AG04449 (cell line): ENCODE measurements at regions not wholly inside any gene's neighbourhood (a gene's known extent, or its start where the extent isn't known, plus 50 kb on each side); places are given as distances from the start of the nearest gene placed in this dataset.

Experiments used
- CTCF ChIA-PET: fragments of 350-600 bp; formaldehyde crosslinking; extraction: SDS; loops from one replicate; lab custom pipeline; 2021; ENCODE audit warnings: antibody characterized with exemption; lab: Yijun Ruan, JAX
- POLR2A ChIA-PET: fragments of 400-600, 350-600 bp; formaldehyde crosslinking; extraction: SDS; loops from one replicate; lab custom pipeline; 2020; ENCODE audit warnings: antibody characterized with exemption, inconsistent platforms; lab: Yijun Ruan, JAX
- DNase-seq: peaks from one replicate; pipeline ENCODE4 v3.0.0-alpha.2; 2010; ENCODE audit warnings: low read depth, low spot score
- H3K4me3 ChIP-seq: 2 replicates; pipeline ENCODE4 v1.5.1; 2011; ENCODE audit warnings: low read depth, mild to moderate bottlenecking, control low read depth, low read length
- TF ChIP-seq, protein P1 (sequence below): IDR thresholded peaks from one replicate; pipeline ENCODE4 v1.5.1; 2011; ENCODE audit warnings: mild to moderate bottlenecking, moderate library complexity, low read length, control low read depth, inconsistent platforms; ENCODE audit not compliant: insufficient read depth; ENCODE audit errors: missing control alignments

DNA sequence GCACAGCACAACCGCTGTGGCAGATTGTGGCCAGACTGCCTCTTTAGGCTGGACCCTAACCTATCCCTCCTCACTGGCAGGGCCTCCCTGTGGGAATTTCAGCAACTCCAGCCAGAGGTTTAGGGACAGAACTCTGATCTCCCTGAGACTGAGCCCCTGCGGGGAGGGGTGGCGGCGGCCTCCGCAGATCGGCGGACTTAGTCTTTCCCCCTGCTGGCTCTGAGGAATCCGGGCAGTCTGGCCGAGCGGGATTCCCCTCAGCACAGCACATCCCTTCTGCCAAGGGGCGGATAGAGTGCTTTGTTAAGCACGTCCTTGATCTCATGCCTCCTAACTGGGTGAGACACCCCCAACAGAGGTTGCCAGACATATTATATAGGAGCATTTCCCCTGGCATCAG lies 224.2 kb upstream of the NPY start:
- H3K4me3 ChIP-seq = no peak overlapping the region
- CTCF ChIA-PET = no interaction called here
- POLR2A ChIA-PET = no interaction called here
- no peak for DNase-seq
- TF ChIP-seq, protein P1, sequence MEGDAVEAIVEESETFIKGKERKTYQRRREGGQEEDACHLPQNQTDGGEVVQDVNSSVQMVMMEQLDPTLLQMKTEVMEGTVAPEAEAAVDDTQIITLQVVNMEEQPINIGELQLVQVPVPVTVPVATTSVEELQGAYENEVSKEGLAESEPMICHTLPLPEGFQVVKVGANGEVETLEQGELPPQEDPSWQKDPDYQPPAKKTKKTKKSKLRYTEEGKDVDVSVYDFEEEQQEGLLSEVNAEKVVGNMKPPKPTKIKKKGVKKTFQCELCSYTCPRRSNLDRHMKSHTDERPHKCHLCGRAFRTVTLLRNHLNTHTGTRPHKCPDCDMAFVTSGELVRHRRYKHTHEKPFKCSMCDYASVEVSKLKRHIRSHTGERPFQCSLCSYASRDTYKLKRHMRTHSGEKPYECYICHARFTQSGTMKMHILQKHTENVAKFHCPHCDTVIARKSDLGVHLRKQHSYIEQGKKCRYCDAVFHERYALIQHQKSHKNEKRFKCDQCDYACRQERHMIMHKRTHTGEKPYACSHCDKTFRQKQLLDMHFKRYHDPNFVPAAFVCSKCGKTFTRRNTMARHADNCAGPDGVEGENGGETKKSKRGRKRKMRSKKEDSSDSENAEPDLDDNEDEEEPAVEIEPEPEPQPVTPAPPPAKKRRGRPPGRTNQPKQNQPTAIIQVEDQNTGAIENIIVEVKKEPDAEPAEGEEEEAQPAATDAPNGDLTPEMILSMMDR = no peak

DNA sequence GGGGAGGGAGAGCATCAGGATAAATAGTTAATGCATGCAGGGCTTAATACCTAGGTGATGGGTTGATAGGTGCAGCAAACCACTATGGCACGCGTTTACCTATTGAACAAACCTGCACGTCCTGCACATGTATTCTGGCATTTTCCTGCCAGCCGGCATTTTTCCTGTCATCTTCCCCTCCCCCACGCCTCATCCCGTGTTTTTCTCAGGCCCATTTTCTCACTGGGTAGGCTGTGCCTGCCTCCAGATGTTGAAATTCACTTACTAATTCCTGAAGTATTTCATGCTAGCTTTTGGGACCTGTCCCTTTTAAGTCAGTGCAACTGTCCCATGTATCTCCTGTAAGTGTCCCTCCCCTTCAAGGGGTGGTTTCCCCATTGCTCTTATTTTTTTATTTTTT lies 220.3 kb upstream of the NPY start:
- H3K4me3 ChIP-seq = no peak overlapping the region
- TF ChIP-seq, protein P1 = no peak
- POLR2A ChIA-PET = no interaction called here
- CTCF ChIA-PET = no interaction called here
- no peak for DNase-seq

DNA sequence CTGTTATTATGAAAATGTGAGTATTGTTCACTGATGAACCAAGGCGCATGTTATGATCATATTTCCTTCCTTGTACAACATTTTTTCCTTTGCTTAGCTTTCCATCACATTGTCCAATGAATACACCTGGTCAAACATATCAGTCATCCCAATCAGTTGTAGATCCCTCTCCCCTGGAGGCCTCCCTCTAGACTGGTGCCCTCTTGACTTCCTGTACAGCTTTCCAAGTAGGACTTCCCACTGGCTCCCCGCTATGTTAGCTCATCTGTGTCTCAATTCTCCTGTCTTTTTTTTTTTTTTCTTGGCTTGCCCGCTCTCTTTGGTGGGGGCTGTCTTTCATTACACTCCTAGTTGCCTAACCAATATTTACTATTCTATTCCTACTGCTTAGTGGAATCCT lies 214.2 kb upstream of the NPY start:
- H3K4me3 ChIP-seq = no peak overlapping the region
- no peak for DNase-seq
- POLR2A ChIA-PET = no interaction called here
- TF ChIP-seq, protein P1 = no peak
- CTCF ChIA-PET = no interaction called here

DNA sequence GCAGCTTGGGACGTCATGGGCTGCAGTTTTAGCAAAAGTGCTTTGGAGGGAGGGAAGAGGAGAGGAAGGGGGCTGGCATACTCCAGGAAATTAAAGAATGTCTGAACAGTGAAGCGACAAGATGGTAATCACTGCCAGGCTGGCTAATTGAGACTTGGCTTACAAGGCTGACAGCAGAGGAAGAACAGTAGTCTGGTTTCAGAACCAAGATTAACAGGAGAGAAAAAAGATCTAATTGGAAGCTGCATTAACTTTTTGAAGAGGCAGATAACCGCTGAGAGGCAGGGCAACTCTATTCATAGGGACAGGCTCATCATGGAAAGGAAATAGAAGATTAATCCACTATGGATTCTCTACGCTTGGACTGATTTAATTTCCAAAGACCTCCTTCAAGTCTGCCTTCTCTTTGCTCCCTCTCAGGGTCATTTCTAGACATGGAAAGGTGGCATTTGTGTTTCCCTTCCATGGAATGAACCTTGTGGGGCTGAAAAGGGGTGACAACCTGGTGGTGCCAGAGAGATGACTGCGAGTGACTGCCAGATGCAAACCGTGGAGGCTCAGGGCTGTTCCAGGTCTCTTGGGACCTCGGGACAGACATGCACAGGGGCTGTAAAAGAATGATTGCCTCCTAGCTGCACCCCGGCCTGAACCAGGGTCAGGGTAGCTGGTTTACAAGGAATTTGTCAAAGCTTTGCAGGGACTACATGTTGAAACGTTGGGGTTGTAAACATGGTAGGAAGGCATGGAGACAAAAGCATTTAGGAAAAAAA lies 210.2 kb upstream of the NPY start:
- no peak for DNase-seq
- TF ChIP-seq, protein P1 = no peak
- POLR2A ChIA-PET = no interaction called here
- no peak overlapping the region for H3K4me3 ChIP-seq
- CTCF ChIA-PET = no interaction called here

DNA sequence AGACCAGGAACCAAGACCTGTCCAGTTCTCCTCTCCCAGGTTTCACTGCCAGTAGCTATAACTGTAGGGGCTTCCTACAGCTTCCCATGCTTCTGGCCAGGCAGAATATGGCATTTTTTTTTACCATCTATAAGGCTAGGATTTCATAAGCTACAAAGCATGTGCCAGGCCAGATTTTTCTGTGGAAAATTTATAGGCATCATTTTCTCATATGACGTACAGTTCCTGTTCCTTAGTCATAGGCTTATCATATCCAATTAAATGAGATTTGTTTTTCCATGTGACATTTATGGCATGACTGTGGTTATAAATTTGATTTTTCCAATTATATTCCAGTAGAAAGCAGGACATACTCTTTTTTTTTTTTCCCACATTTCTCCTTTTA lies 208.6 kb upstream of the NPY start:
- TF ChIP-seq, protein P1 = no peak
- POLR2A ChIA-PET = no interaction called here
- CTCF ChIA-PET = no interaction called here
- no peak for DNase-seq
- no peak overlapping the region for H3K4me3 ChIP-seq

DNA sequence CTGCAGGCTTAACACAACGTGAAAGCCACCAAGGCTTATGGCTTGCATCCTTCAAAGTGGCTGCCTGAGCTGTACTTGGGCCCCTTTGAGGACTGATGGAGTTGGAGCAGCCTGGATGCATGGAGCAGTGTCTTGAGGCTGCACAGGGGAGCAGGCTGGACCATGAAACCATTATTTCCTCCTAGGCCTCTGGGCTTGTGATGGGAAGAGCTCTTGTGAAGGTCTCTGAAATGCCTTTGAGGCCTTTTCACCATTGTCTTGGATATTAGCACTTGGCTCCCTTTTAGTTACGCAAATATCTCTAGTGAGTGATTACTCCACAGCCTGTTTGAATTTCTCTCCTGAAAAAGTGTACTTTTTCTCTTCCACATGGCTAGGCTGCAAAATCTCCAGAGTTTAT lies 201.2 kb upstream of the NPY start:
- ChIA-PET CTCF (no interaction called here), POLR2A (no interaction called here)
- no peak for DNase-seq
- no peak overlapping the region for H3K4me3 ChIP-seq
- TF ChIP-seq, protein P1 = no peak
